GM19025 (cell line): ENCODE measurements at regions not wholly inside any gene's neighbourhood (a gene's known extent, or its start where the extent isn't known, plus 50 kb on each side); places are given as distances from the start of the nearest gene placed in this dataset.
"Not testable (repeated sequence)": the region's sequence is repeated elsewhere in the genome, so short reads cannot be mapped to it uniquely, and the experiment has no call there.

ENCODE experiments used
- ATAC-seq: cut with Tn5 transposase; IDR thresholded peaks from one replicate; pipeline ENCODE4 v1.9.1; 2021; ENCODE audit warnings: mild to moderate bottlenecking, low read depth, moderate library complexity; ENCODE audit not compliant: unreplicated experiment

- ATAC-seq: no peak
Measured at GRCh38 chr13:109947006-109947405, 160.6 kb upstream of the IRS2 start.

GRCh38 chr13:109945206-109945960, 159.0 kb upstream of the IRS2 start:
- no peak for ATAC-seq

GRCh38 chr13:109941951-109942350, 155.6 kb upstream of the IRS2 start:
- no peak for ATAC-seq

GRCh38 chr13:109941221-109941620, 154.8 kb upstream of the IRS2 start:
- no peak for ATAC-seq

DNA sequence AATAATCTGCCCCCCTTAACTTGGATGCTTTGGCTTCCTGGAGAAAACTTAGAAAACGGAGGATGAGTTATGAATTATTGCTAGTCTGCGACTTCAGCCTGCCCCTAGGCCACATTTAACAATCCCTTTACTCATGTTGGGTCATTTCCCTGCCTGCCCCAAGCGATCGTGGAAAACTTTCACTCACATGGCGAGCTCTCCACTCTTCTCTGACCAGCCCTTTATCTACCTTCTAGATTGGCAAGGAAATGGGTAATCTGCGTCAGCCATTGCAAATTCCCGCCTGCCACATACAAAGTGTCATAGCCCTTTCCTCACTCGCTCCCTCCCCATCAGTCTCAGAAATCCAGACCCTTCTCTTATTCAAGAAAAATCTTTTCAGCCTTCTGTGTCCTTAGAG, 154.3 kb upstream of the IRS2 start:
- ATAC-seq: no peak

- no peak for ATAC-seq
Measured at GRCh38 chr13:109939838-109940237, 153.5 kb upstream of the IRS2 start.

DNA sequence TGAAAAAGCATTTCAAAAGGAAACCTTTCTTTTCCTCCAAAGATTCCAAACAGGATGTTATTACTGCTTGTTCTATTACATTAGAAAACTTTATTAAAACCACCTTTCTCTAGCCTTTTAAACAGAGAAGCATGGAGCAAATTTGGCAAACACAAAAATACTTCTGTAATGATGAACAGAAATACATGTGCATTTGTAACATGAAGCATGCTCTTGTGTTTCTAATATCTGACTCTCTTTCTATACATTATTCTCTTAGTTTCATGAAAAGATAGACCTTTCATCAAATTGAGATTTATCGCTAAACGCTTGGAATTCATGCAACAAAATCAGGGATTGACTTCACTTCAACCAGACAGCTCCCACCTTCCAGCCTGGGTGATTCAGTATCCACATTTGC, 152.8 kb upstream of the IRS2 start:
- no peak for ATAC-seq

GRCh38 chr13:109938255-109938936, 152.0 kb upstream of the IRS2 start:
- no peak for ATAC-seq

DNA sequence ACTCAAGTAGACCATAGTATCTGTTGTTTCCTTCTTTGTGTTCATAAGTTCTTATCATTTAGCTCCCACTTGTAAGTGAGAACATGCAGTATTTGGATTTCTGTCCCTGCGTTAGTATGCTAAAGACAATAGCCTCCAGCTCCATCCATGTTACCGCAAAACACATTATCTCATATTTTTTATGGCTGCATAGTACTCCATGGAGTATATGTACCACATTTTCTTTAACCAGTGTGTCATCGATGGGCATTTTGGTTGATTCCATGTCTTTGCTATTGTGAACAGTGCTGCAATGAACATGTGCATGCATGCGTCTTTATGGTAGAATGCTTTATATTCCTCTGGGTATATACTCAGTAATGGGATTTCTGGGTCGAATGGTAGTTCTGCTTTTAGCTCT, 148.1 kb upstream of the IRS2 start:
- not testable (repeated sequence) for ATAC-seq

DNA sequence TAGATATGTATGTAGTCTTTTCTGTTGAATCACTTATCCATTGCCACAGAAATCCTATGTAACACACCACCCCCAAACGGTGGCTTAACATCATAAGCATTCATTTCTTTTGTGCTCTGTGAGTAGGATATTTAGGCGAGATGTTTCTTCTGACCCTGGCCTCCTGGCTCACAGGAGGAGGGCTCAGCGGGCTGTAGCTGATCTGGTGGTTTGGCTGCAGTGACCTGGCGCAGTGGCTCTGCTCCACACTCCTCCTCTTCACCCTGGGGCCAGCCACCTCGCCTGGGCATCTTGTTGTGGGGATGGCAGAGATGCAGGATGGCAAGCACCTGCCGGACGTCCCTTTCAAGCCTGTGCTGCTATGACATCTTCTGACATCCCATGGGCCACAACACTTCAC, 147.1 kb upstream of the IRS2 start:
- ATAC-seq: no peak

DNA sequence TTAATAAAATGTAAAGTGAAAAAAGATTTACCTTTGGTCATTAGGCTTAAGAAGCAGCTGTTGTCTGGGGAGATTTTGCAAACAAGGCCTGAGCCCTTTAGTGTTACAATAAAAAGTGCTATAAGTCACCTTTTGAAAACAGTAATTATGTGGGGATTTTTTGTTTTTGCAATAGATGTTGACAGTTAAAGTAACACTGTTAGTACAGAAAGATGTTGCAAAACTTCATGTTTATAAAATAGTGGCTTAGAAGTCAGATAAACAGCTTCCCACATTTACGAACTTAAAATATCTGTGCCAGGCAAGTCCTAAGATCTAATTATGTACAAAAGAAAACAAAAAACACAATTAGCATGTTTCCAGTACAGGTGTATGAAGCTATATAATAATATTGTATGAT, 138.0 kb upstream of the IRS2 start:
- no peak for ATAC-seq

DNA sequence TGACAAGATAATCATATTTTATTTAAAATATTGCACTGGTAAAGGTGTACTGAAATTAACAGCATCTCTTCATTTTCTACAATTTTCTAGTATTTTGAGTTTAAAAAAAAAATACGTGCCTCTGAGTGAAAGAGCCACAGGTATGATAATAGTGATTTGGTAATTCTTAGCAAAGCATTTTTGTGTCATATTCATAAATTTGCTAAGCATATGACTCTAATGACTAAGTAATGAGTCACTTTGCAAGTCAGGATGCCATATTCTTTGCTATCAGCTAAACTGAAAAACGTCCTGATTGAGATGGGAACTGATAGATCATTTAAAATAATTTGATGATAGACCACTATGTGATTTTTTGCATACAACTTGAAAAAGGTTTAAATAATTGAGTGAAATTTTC, 136.1 kb upstream of the IRS2 start:
- ATAC-seq: no peak

- ATAC-seq: no peak
Measured at GRCh38 chr13:109919715-109920375, 133.5 kb upstream of the IRS2 start.

DNA sequence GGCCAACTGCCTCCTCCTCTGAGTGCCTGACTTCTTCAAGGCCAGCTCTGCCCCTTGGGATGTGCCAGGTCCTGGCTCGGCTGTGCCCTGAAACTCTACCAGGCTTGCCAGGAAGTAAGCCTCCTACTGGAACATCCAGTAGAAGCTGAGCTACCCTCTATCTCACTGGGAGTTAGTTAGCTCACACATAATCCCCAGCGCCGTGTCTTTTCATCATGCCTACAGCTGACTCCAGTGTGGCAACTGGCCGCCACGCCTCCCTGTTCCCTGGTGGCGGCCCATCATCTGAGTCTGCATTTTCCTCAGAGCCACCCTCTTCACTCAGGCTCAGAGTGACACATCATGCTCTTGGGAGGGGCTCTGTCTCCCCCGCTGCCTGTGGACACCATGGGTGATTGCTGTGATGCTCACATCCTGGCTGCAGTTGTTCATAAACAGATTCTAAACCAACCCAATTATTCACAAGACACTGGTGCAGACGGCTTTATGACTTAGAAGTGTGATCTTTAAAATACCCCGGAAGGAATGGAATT, 131.9 kb upstream of the IRS2 start:
- ATAC-seq: no peak

- ATAC-seq: no peak
Measured at GRCh38 chr13:109917422-109917821, 131.0 kb upstream of the IRS2 start.

DNA sequence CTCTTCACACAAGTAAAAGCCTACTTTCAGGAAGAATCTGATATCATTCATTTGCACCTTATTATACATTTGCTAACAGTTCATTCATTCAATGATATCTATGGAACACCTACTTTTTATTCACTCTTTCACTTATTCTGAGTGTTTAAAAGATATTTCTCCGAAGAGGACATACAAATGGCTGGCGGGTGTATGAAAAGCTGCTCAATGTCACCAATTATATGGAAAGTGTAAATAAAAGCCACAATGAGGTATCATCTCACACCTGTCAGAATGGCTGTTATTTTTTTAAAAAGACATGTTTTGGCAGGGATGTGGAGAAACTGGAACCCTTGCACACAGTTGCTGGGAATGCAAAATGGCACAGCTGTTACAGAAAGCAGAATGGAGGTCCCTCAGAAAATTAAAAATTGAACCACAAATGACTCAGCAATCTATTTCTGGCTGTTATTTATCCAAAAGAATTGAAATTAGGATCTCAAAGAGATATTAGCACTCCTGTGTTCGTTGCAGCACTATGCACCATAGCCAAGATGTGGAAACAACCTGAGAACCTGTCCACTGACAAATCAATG, 127.6 kb upstream of the IRS2 start:
- no peak for ATAC-seq

GRCh38 chr13:109913186-109913585, 126.8 kb upstream of the IRS2 start:
- ATAC-seq: no peak

GRCh38 chr13:109910194-109910593, 123.8 kb upstream of the IRS2 start:
- no peak for ATAC-seq

GRCh38 chr13:109906976-109907375, 120.6 kb upstream of the IRS2 start:
- no peak for ATAC-seq

- ATAC-seq: no peak
Measured at GRCh38 chr13:109904218-109904617, 117.8 kb upstream of the IRS2 start.

DNA sequence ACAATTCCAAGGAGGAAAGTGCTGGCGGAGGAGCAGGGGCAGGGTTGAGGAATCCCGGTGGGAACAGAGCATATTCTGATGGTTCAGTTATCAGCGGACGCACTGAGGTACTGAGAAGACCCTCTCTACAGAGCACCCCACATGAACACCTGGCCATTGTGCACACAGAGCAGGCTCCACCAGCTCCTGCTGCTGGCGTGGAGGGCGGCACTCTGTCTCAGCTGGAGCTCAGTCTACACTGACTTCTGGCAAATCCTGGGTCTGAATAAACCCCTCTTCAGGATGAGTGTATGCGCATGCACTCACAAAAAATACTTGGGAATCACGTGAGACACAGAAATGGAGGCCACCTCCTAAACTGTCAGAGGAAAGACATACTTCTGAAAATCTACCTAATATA, 114.4 kb upstream of the IRS2 start:
- ATAC-seq: no peak
